Cardiac septum (tissue), 1 donor: ENCODE measurements at regions not wholly inside any gene's neighbourhood (a gene's known extent, or its start where the extent isn't known, plus 50 kb on each side); places are given as distances from the start of the nearest gene placed in this dataset.

Experiments
- DNase-seq: peaks from one replicate; pipeline ENCODE4 v3.0.0-alpha.2; 2020; ENCODE audit warnings: low spot score
- intact Hi-C: fragments of 100-400 bp; cut with DNase I; formaldehyde crosslinking; loops from one replicate; pipeline ENCODE4 v1.14.0; 2022
- donor health status: DM: no; HTN: no; CAD: no.

- no peak for DNase-seq
These were observed 135.8 kb upstream of the HAAO start for GRCh38 chr2:42928161-42928691.

GRCh38 chr2:42927334-42928160 lies 135.2 kb upstream of the HAAO start:
- intact Hi-C loops, result loop anchor here (2.0 kb wide), 1 partner anchor 31 kb away; no protein-coding TSS in a partner anchor
- DNase-seq, result no peak

More at GRCh38 chr2:42928161-42928691, 135.8 kb upstream of the HAAO start:
- intact Hi-C loops, result no loop called here

- intact Hi-C loops, result loop anchor here (2.0 kb wide), 1 partner anchor 32 kb away; no protein-coding TSS in a partner anchor
- no peak for DNase-seq
These were observed 134.3 kb upstream of the HAAO start for GRCh38 chr2:42926434-42927333.

GRCh38 chr2:42925742-42926433 lies 133.5 kb upstream of the HAAO start:
- DNase-seq, result no peak
- intact Hi-C loops, result loop anchor here (2.0 kb wide), 3 partner anchors 33 to 59 kb away; no protein-coding TSS in a partner anchor

GRCh38 chr2:42924418-42924886 lies 132.1 kb upstream of the HAAO start:
- DNase-seq, result no peak
- intact Hi-C loops, result loop anchor here (2.0 kb wide), 2 partner anchors 44 to 58 kb away; no protein-coding TSS in a partner anchor

- intact Hi-C loops, result loop anchor here (2.0 kb wide), 2 partner anchors 43 to 57 kb away; no protein-coding TSS in a partner anchor
These were observed 131.4 kb upstream of the HAAO start for GRCh38 chr2:42923580-42924417.

GRCh38 chr2:42922790-42923579 lies 130.6 kb upstream of the HAAO start:
- DNase-seq, result no peak

More at GRCh38 chr2:42923580-42924417, 131.4 kb upstream of the HAAO start:
- no peak for DNase-seq

GRCh38 chr2:42922293-42922692 lies 129.9 kb upstream of the HAAO start:
- intact Hi-C loops, result no loop called here
- DNase-seq, result no peak

More at GRCh38 chr2:42922790-42923579, 130.6 kb upstream of the HAAO start:
- intact Hi-C loops, result no loop called here

- intact Hi-C loops, result no loop called here
- no peak for DNase-seq
These were observed 129.3 kb upstream of the HAAO start for GRCh38 chr2:42921721-42922120.

- intact Hi-C loops, result no loop called here
- DNase-seq, result no peak
These were observed 128.8 kb upstream of the HAAO start for GRCh38 chr2:42921147-42921520.

- no peak for DNase-seq
- intact Hi-C loops, result no loop called here
These were observed 128.2 kb upstream of the HAAO start for GRCh38 chr2:42920446-42921146.

GRCh38 chr2:42918671-42919318 lies 126.4 kb upstream of the HAAO start:
- intact Hi-C loops, result no loop called here

GRCh38 chr2:42918041-42918440 lies 125.7 kb upstream of the HAAO start:
- DNase-seq, result peak; percentile 51
- intact Hi-C loops, result no loop called here

More at GRCh38 chr2:42918671-42919318, 126.4 kb upstream of the HAAO start:
- DNase-seq, result no peak

GRCh38 chr2:42917425-42917927 lies 125.1 kb upstream of the HAAO start:
- intact Hi-C loops, result no loop called here
- DNase-seq, result peak; percentile 81

GRCh38 chr2:42916324-42916723 lies 123.9 kb upstream of the HAAO start:
- peak; percentile 33 for DNase-seq
- intact Hi-C loops, result no loop called here

GRCh38 chr2:42914860-42915259 lies 122.5 kb upstream of the HAAO start:
- DNase-seq, result no peak
- intact Hi-C loops, result no loop called here
